BJ (cell line): ENCODE measurements at regions not wholly inside any gene's neighbourhood (a gene's known extent, or its start where the extent isn't known, plus 50 kb on each side); places are given as distances from the start of the nearest gene placed in this dataset.

Experiments
- CTCF ChIA-PET: fragments of 350-600 bp; formaldehyde crosslinking; extraction: SDS; loops from one replicate; lab custom pipeline; 2021; ENCODE audit warnings: antibody characterized with exemption, inconsistent platforms; lab: Yijun Ruan, JAX
- POLR2A ChIA-PET: fragments of 300-600 bp; sonication (Branson Sonifier 250); formaldehyde crosslinking; extraction: SDS; loops from one replicate; lab custom pipeline; 2021; ENCODE audit warnings: antibody characterized with exemption; lab: Charles Lee
- DNase-seq: peaks from one replicate; pipeline ENCODE4 v3.0.0-alpha.2; 2011; ENCODE audit warnings: low read depth
- H3K27me3 ChIP-seq: 2 replicates; pipeline ENCODE4 v1.6.0; 2011; ENCODE audit warnings: low read length; ENCODE audit not compliant: control insufficient read depth, insufficient read depth
- H3K36me3 ChIP-seq: 2 replicates; pipeline ENCODE4 v1.5.1; 2011; ENCODE audit warnings: low read length; ENCODE audit not compliant: control insufficient read depth, insufficient read depth
- H3K4me3 ChIP-seq: 2 replicates; pipeline ENCODE4 v1.5.1; 2011; ENCODE audit warnings: low read depth, mild to moderate bottlenecking, control low read depth, low read length
- CTCF ChIP-seq: IDR thresholded peaks from 2 replicates; pipeline ENCODE4 v1.5.1; 2011; ENCODE audit warnings: low read depth, mild to moderate bottlenecking, control low read depth, inconsistent platforms, low read length, moderate library complexity; ENCODE audit not compliant: insufficient read depth

GRCh38 chr2:7468955-7469354 lies 551.7 kb downstream of the RNF144A start:
- CTCF ChIA-PET: interaction anchor here (0.7 kb wide), 1 partner anchor 93 kb away, joined by 3 read pairs; no protein-coding TSS in a partner anchor
- H3K27me3 ChIP-seq: no peaks in the 10 kb centered on the region
- no peak overlapping the region for H3K4me3 ChIP-seq

GRCh38 chr2:7471185-7471584 lies 554.0 kb downstream of the RNF144A start:
- Histone ChIP-seq H3K4me3 (no peak overlapping the region), H3K36me3 (no peaks in the 10 kb centered on the region), H3K27me3 (no peaks in the 10 kb centered on the region)
- CTCF ChIA-PET: no interaction called here
- TF ChIP-seq CTCF: no peak
- POLR2A ChIA-PET: no interaction called here
- DNase-seq: no peak

More at GRCh38 chr2:7468955-7469354, 551.7 kb downstream of the RNF144A start:
- no peak for TF ChIP-seq CTCF
- POLR2A ChIA-PET: no interaction called here
- no peak for DNase-seq
- H3K36me3 ChIP-seq: no peaks in the 10 kb centered on the region

GRCh38 chr2:7472465-7472864 lies 555.3 kb downstream of the RNF144A start:
- no peak for DNase-seq
- H3K4me3 ChIP-seq: no peak overlapping the region
- no peak for TF ChIP-seq CTCF
- ChIA-PET POLR2A (no interaction called here), CTCF (no interaction called here)
- H3K36me3 ChIP-seq: no peaks in the 10 kb centered on the region
- H3K27me3 ChIP-seq: no peaks in the 10 kb centered on the region

GRCh38 chr2:7473135-7473771 lies 556.0 kb downstream of the RNF144A start:
- ChIA-PET CTCF (interaction anchor here (0.6 kb wide), 1 partner anchor 49 kb away, joined by 3 read pairs; no protein-coding TSS in a partner anchor), POLR2A (no interaction called here)
- Histone ChIP-seq H3K36me3 (no peaks in the 10 kb centered on the region), H3K4me3 (no peak overlapping the region), H3K27me3 (no peaks in the 10 kb centered on the region)
- DNase-seq: no peak
- TF ChIP-seq CTCF: no peak

GRCh38 chr2:7476371-7476770 lies 559.2 kb downstream of the RNF144A start:
- no peak overlapping the region for H3K4me3 ChIP-seq
- no peaks in the 10 kb centered on the region for H3K36me3 ChIP-seq
- no peaks in the 10 kb centered on the region for H3K27me3 ChIP-seq
- ChIA-PET POLR2A (no interaction called here), CTCF (interaction anchor here (0.6 kb wide), 1 partner anchor 763 kb away, joined by 3 read pairs; no protein-coding TSS in a partner anchor)
- no peak for TF ChIP-seq CTCF
- no peak for DNase-seq
